ENCODE measurements at regions not wholly inside any gene's neighbourhood (a gene's known extent, or its start where the extent isn't known, plus 50 kb on each side); places are given as distances from the start of the nearest gene placed in this dataset.

- peaks cover 0 to 11% of the 10 kb centered on the region in 2 donors for H3K27me3 Mint-ChIP-seq
These were observed 187.3 kb upstream of the ATP11B start for GRCh38 chr3:182605882-182606611.

GRCh38 chr3:182606905-182607504 is 186.3 kb upstream of the ATP11B start:
- Mint-ChIP-seq H3K4me1 (no peaks in the 10 kb centered on the region), H3K4me3 (no peak overlapping the region), H3K27me3 (peaks cover 0 to 11% of the 10 kb centered on the region in 2 donors), H3K27ac (no peak overlapping the region), H3K9me3 (no peaks in the 10 kb centered on the region), H3K36me3 (no peaks in the 10 kb centered on the region)
- ATAC-seq (replicated peaks): no peak
- no peak for DNase-seq

More at GRCh38 chr3:182605882-182606611, 187.3 kb upstream of the ATP11B start:
- Mint-ChIP-seq H3K9me3 (no peaks in the 10 kb centered on the region), H3K4me3 (no peak overlapping the region), H3K27ac (no peak overlapping the region), H3K4me1 (no peaks in the 10 kb centered on the region), H3K36me3 (no peaks in the 10 kb centered on the region)
- DNase-seq (no peak), ATAC-seq (replicated peaks) (no peak)

- H3K27me3 Mint-ChIP-seq: peaks cover 4 to 10% of the 10 kb centered on the region in 2 donors
- DNase-seq (no peak), ATAC-seq (replicated peaks) (no peak)
These were observed 184.5 kb upstream of the ATP11B start for GRCh38 chr3:182608832-182609231.

GRCh38 chr3:182609575-182610156 is 183.6 kb upstream of the ATP11B start:
- no peak overlapping the region for H3K27ac Mint-ChIP-seq
- H3K4me3 Mint-ChIP-seq: no peak overlapping the region
- no peak for ATAC-seq (replicated peaks)
- H3K4me1 Mint-ChIP-seq: no peaks in the 10 kb centered on the region
- DNase-seq: no peak
- no peaks in the 10 kb centered on the region for H3K36me3 Mint-ChIP-seq
- no peaks in the 10 kb centered on the region for H3K9me3 Mint-ChIP-seq
- H3K27me3 Mint-ChIP-seq: peaks cover 4 to 5% of the 10 kb centered on the region in 2 donors

More at GRCh38 chr3:182608832-182609231, 184.5 kb upstream of the ATP11B start:
- Mint-ChIP-seq H3K36me3 (no peaks in the 10 kb centered on the region), H3K27ac (no peak overlapping the region), H3K9me3 (no peaks in the 10 kb centered on the region), H3K4me3 (no peak overlapping the region), H3K4me1 (no peaks in the 10 kb centered on the region)

GRCh38 chr3:182612332-182612731 is 181.0 kb upstream of the ATP11B start:
- Mint-ChIP-seq H3K36me3 (no peaks in the 10 kb centered on the region), H3K4me3 (no peak overlapping the region)

GRCh38 chr3:182617500-182617899 is 175.8 kb upstream of the ATP11B start:
- peaks cover 4 to 16% of the 10 kb centered on the region in 2 donors for H3K27me3 Mint-ChIP-seq
- H3K4me1 Mint-ChIP-seq: no peaks in the 10 kb centered on the region
- H3K9me3 Mint-ChIP-seq: no peaks in the 10 kb centered on the region
- no peak overlapping the region for H3K27ac Mint-ChIP-seq
- no peak for DNase-seq
- no peak for ATAC-seq (replicated peaks)
- H3K36me3 Mint-ChIP-seq: no peaks in the 10 kb centered on the region
- H3K4me3 Mint-ChIP-seq: no peak overlapping the region

More at GRCh38 chr3:182612332-182612731, 181.0 kb upstream of the ATP11B start:
- Mint-ChIP-seq H3K4me1 (no peaks in the 10 kb centered on the region), H3K27ac (no peak overlapping the region), H3K9me3 (no peaks in the 10 kb centered on the region), H3K27me3 (peaks cover 4 to 7% of the 10 kb centered on the region in 2 donors)
- DNase-seq: no peak
- no peak for ATAC-seq (replicated peaks)

- Mint-ChIP-seq H3K36me3 (no peaks in the 10 kb centered on the region), H3K27ac (no peak overlapping the region), H3K27me3 (peaks cover 4 to 16% of the 10 kb centered on the region in 2 donors), H3K9me3 (no peaks in the 10 kb centered on the region), H3K4me3 (no peak overlapping the region), H3K4me1 (no peaks in the 10 kb centered on the region)
- DNase-seq (no peak), ATAC-seq (replicated peaks) (no peak)
These were observed 175.1 kb upstream of the ATP11B start for GRCh38 chr3:182618085-182618732.

- Mint-ChIP-seq H3K27ac (no peak overlapping the region), H3K36me3 (no peaks in the 10 kb centered on the region)
- no peak for ATAC-seq (replicated peaks)
These were observed 174.2 kb upstream of the ATP11B start for GRCh38 chr3:182618981-182619591.

GRCh38 chr3:182620723-182621434 is 172.4 kb upstream of the ATP11B start:
- DNase-seq: no peak
- no peak overlapping the region for H3K4me3 Mint-ChIP-seq
- no peak overlapping the region for H3K27ac Mint-ChIP-seq
- no peak for ATAC-seq (replicated peaks)
- no peaks in the 10 kb centered on the region for H3K36me3 Mint-ChIP-seq
- H3K4me1 Mint-ChIP-seq: no peaks in the 10 kb centered on the region
- H3K9me3 Mint-ChIP-seq: no peaks in the 10 kb centered on the region
- peaks cover 8 to 21% of the 10 kb centered on the region in 2 donors for H3K27me3 Mint-ChIP-seq

More at GRCh38 chr3:182618981-182619591, 174.2 kb upstream of the ATP11B start:
- no peaks in the 10 kb centered on the region for H3K4me1 Mint-ChIP-seq
- no peak for DNase-seq
- H3K9me3 Mint-ChIP-seq: no peaks in the 10 kb centered on the region
- H3K4me3 Mint-ChIP-seq: no peak overlapping the region
- H3K27me3 Mint-ChIP-seq: peaks cover 0 to 16% of the 10 kb centered on the region in 2 donors

GRCh38 chr3:182621435-182622240 is 171.7 kb upstream of the ATP11B start:
- H3K36me3 Mint-ChIP-seq: no peaks in the 10 kb centered on the region
- H3K4me1 Mint-ChIP-seq: no peaks in the 10 kb centered on the region
- no peak overlapping the region for H3K4me3 Mint-ChIP-seq
- DNase-seq: no peak
- no peaks in the 10 kb centered on the region for H3K9me3 Mint-ChIP-seq
- ATAC-seq (replicated peaks): no peak
- no peak overlapping the region for H3K27ac Mint-ChIP-seq
- H3K27me3 Mint-ChIP-seq: peaks cover 8 to 18% of the 10 kb centered on the region in 2 donors

GRCh38 chr3:182622241-182622545 is 171.1 kb upstream of the ATP11B start:
- no peaks in the 10 kb centered on the region for H3K9me3 Mint-ChIP-seq

GRCh38 chr3:182626484-182627467 is 166.5 kb upstream of the ATP11B start:
- no peaks in the 10 kb centered on the region for H3K36me3 Mint-ChIP-seq
- H3K4me3 Mint-ChIP-seq: no peak overlapping the region
- no peak for DNase-seq
- H3K27ac Mint-ChIP-seq: no peak overlapping the region
- ATAC-seq (replicated peaks): no peak
- no peaks in the 10 kb centered on the region for H3K9me3 Mint-ChIP-seq
- H3K4me1 Mint-ChIP-seq: no peaks in the 10 kb centered on the region
- H3K27me3 Mint-ChIP-seq: peaks cover 8 to 14% of the 10 kb centered on the region in 2 donors

More at GRCh38 chr3:182622241-182622545, 171.1 kb upstream of the ATP11B start:
- Mint-ChIP-seq H3K36me3 (no peaks in the 10 kb centered on the region), H3K27ac (no peak overlapping the region), H3K4me1 (no peaks in the 10 kb centered on the region), H3K4me3 (no peak overlapping the region), H3K27me3 (peaks cover 8 to 18% of the 10 kb centered on the region in 2 donors)
- ATAC-seq (replicated peaks) (no peak), DNase-seq (no peak)
